Left forelimb (tissue), 1 donor: ENCODE measurements at regions not wholly inside any gene's neighbourhood (a gene's known extent, or its start where the extent isn't known, plus 50 kb on each side); places are given as distances from the start of the nearest gene placed in this dataset.

Experiments
- DNase-seq: peaks from one replicate; pipeline ENCODE4 v3.0.0-alpha.2; 2018; ENCODE audit warnings: low spot score

GRCh38 chr14:85788470-85789233 lies 258.7 kb downstream of the FLRT2 start:
- no peak for DNase-seq

GRCh38 chr14:85766295-85766694 lies 236.4 kb downstream of the FLRT2 start:
- DNase-seq, result no peak

DNA sequence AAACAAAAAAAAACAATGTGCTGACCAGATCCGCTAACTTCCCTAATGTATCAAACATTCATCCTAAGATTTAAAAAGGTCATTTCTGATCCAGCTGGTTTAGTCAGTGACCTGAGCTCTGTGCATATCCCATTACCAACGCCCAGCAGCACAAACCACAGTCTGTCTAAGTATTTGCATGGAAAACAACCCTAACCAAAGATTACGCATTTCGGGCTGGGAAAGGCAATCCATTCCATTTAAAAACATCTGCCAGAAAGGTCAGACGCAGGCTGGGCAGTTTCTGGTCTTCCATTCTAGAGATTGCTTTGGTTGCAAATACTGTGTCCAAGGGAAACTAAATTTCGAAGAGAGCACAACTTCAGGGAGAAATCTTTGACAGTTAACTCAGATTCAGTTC lies 234.9 kb downstream of the FLRT2 start:
- no peak for DNase-seq

DNA sequence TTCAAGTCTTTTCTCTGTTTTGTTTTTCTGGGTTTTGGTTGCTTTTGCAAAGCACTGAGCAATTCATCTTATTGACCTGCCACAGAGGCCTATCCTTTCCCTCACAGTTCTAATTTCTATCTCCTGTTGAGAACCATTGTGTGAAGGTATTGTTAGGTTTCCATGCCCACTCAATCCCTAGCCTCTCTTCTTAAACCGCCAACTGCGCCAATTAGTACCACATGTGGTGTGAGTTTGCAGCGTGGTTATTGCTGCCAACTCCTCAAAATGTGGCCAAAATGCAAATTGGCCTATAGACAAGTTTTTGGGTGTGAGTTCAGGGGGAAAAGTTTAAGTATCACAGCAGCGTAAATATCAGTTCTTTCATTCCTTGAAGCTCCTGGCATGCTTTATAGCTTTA lies 232.6 kb downstream of the FLRT2 start:
- no peak for DNase-seq

- no peak for DNase-seq
These were observed 222.2 kb downstream of the FLRT2 start for GRCh38 chr14:85752175-85752574.

DNA sequence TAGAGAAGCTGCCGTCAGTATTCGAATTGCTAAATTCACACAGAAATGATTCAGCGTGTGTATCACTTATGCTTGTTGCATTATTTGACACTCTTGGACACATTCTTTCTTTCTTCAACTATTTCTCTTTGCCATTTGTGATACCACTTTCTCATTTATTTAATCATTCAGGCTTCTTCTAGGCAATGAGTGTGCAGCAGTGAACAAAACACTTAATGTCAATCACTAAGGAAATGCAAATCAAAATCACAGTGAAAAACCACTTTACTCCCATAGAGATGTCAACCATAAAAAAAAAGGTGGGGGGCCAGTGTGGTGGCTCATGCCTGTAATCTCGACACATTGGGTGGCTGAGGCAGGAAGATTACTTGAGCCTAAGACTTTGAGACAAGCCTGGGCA lies 214.6 kb downstream of the FLRT2 start:
- no peak for DNase-seq

DNA sequence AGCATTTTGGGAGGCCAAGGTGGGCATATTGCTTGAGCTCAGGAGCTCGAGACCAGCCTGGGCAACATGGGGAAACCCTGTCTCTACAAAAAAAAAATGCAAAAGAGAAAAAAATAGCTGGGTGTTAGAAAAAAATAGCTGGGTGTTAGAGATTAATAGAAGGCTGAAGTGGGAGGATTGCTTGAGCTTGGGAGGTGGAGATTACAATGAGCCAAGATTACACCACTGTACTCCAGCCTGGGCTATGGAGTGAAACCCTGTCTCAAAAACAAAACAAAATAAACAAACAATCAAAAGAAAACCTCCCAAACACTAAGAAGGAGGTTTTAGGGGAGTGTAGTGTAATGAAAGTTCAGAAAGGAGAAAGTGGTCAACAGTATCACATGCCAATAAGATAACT lies 202.1 kb downstream of the FLRT2 start:
- no peak for DNase-seq

DNA sequence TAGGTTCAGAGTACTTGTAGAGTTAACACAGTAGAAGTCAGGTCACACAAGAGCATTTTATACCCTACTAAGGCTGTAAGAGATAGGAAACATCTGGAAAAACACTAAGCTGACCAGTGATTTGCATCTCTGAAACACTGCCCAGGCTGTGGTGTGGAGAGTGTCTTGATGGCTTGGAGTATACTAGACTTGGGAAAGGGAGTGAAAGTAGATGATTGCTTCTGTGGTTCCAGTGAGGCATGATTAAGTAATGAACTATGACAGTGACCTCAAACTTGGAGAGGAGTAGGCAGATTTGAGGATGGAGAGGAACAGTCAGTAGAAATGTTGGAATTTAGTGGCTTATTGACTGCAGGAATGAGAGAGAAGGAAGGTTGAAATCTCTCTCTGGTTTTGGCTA lies 201.2 kb downstream of the FLRT2 start:
- DNase-seq, result no peak

DNA sequence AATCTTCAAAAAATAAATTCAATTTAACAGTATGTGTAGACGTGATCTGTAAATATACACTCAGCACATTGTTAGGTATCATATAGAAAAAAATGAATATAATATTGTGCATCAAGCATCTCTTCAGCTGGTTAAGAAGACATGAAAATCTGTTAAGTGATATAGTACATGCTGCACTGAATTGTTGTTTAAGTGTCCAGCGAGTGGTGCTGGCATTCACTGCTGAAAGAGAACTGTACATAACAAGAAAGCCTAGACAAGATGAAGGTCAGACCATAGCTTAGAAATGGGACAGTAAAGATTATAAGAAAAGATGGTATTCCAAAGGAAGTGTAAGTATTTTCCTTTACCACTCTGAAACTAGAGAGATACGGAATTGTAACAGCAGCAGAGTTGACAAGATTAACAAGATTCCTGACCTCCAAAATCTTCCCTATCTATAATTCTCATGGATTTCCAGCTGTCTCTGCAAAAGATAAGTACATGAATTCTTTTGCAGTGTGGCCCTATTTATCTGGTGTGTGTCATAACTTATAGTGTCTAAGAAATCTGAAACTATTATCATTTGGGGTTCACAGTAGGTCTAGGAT lies 198.6 kb downstream of the FLRT2 start:
- DNase-seq, result no peak

DNA sequence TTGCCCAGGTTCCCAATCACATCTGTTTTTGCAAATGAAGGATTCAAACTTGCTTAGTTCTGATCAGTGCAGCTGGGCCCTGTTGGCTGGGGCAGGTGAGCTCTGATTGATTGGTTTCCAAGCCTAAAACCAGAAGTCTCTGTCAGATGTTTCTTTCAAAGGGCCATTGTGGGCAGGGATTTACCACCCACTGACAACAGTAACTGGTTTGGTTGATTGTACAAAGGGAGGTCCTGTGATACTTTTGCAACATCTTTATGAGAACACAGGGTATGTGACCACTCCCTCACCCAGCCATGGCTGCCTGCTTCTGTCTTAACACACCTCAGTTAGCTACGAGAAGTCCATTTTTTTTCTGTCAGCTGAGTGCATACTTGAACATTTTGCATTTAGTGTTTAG lies 184.1 kb downstream of the FLRT2 start:
- no peak for DNase-seq

DNA sequence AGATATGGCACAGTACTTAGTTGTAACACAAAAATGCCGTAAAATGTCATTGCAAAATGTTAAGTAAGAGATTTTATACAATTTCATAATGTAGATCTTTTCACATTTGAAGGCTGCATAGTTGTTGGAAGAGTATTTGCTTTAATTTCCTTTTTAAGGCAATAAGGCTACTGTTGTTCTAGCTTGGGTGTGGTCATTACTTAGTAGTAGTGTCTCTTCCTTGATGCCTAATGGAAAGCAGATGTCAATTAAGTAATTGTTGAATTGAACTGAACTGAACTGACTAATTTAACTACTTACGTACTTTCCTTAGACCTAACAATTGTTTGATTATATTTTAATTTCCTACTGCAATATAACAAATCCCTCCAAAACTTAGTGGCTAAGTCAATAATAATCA lies 181.7 kb downstream of the FLRT2 start:
- no peak for DNase-seq
